ENCODE measurements at regions not wholly inside any gene's neighbourhood (a gene's known extent, or its start where the extent isn't known, plus 50 kb on each side); places are given as distances from the start of the nearest gene placed in this dataset.

DNA sequence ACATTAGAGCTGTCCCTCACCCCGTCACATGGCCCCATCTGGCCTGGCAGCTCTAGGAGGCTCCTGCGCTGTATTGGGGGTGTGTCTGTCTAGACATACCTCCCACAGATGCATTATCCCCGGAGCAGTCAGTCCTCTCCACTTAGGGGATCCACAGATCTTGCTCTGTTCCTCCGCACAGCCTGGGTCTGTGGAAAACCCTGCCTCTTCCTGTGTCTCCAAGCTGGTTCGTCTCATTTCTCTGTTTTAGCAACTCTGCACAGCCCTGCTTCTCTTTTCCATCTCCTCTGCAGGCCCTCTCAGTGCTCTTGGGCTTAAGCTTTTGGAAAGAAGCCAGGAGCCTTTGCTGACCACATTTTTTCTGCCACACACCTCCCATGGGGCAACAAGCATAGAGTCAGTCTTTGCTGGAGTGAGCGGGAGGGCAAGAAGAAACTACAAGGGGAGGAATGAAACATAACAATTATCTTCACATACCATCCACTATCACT is 241.5 kb downstream of the FOXD2 start:
- TF ChIP-seq POLR2A (IDR thresholded peaks at IDR 0.05) (no peak), POLR2AphosphoS5 (IDR thresholded peaks at IDR 0.05) (no peak), EP300 (IDR thresholded peaks at IDR 0.05) (no peak)
- TF ChIP-seq, protein P1, sequence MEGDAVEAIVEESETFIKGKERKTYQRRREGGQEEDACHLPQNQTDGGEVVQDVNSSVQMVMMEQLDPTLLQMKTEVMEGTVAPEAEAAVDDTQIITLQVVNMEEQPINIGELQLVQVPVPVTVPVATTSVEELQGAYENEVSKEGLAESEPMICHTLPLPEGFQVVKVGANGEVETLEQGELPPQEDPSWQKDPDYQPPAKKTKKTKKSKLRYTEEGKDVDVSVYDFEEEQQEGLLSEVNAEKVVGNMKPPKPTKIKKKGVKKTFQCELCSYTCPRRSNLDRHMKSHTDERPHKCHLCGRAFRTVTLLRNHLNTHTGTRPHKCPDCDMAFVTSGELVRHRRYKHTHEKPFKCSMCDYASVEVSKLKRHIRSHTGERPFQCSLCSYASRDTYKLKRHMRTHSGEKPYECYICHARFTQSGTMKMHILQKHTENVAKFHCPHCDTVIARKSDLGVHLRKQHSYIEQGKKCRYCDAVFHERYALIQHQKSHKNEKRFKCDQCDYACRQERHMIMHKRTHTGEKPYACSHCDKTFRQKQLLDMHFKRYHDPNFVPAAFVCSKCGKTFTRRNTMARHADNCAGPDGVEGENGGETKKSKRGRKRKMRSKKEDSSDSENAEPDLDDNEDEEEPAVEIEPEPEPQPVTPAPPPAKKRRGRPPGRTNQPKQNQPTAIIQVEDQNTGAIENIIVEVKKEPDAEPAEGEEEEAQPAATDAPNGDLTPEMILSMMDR (IDR thresholded peaks at IDR 0.05), result no peak

Measured in gastroesophageal sphincter (tissue), 3 donors.